Fibroblast of lung (primary cell): ENCODE measurements at regions not wholly inside any gene's neighbourhood (a gene's known extent, or its start where the extent isn't known, plus 50 kb on each side); places are given as distances from the start of the nearest gene placed in this dataset.

ENCODE experiments used
- DNase-seq, 2 donors: peaks; one replicate each; pipeline versions ENCODE4 v3.0.0 to v3.0.0-alpha.2; 2010; ENCODE audit warnings: low read depth in 2 of 2
- H2AFZ ChIP-seq: 2 replicates; pipeline ENCODE4 v1.5.1; 2012; ENCODE audit warnings: low read length, control low read depth, inconsistent platforms
- H3K27ac ChIP-seq: 2 replicates; pipeline ENCODE4 v1.5.1; 2011; ENCODE audit warnings: low read length, control low read depth; ENCODE audit not compliant: insufficient read depth
- H3K27me3 ChIP-seq: 2 replicates; pipeline ENCODE4 v1.5.1; 2011; ENCODE audit warnings: mild to moderate bottlenecking, low read length; ENCODE audit not compliant: control insufficient read depth, insufficient read depth
- H3K36me3 ChIP-seq: 2 replicates; pipeline ENCODE4 v1.5.1; 2011; ENCODE audit warnings: low read length; ENCODE audit not compliant: control insufficient read depth, insufficient read depth
- H3K4me1 ChIP-seq: 2 replicates; pipeline ENCODE4 v1.5.1; 2011; ENCODE audit warnings: low read length; ENCODE audit not compliant: control insufficient read depth, insufficient read depth; ENCODE audit errors: extremely low read depth
- H3K4me2 ChIP-seq: 2 replicates; pipeline ENCODE4 v1.5.1; 2011; ENCODE audit warnings: low read length, control low read depth; ENCODE audit not compliant: insufficient read depth; ENCODE audit errors: extremely low read depth
- H3K4me3 ChIP-seq, 4 experiments: fragments of 200-600 bp in 1 of 4; sonication (generic) in 1 of 4; replicated peaks in 1 of 4; 2 replicates each; pipeline ENCODE4 v1.5.1; 2011 to 2016; ENCODE audit warnings: low read length in 4 of 4, low read depth in 3 of 4, mild to moderate bottlenecking in 3 of 4, control low read depth in 2 of 4, inconsistent platforms in 1 of 4, mixed read lengths in 1 of 4; ENCODE audit not compliant: insufficient read depth in 1 of 4; ENCODE audit errors: control extremely low read depth in 1 of 4
- H3K79me2 ChIP-seq: 2 replicates; pipeline ENCODE4 v1.5.1; 2012; ENCODE audit warnings: mild to moderate bottlenecking, low read length, inconsistent platforms; ENCODE audit not compliant: control insufficient read depth, insufficient read depth
- H3K9ac ChIP-seq: 2 replicates; pipeline ENCODE4 v1.5.1; 2011; ENCODE audit warnings: mild to moderate bottlenecking, low read length, control low read depth; ENCODE audit not compliant: insufficient read depth
- H3K9me3 ChIP-seq: 2 replicates; pipeline ENCODE4 v1.5.1; 2012; ENCODE audit warnings: low read depth, low read length; ENCODE audit not compliant: control insufficient read depth, insufficient read depth
- H4K20me1 ChIP-seq: 2 replicates; pipeline ENCODE4 v1.5.1; 2011; ENCODE audit warnings: low read length; ENCODE audit not compliant: control insufficient read depth, insufficient read depth; ENCODE audit errors: extremely low read depth
- EZH2 ChIP-seq: IDR thresholded peaks from 2 replicates; pipeline ENCODE4 v1.5.1; 2012; ENCODE audit warnings: low read length, control low read depth, mild to moderate bottlenecking; ENCODE audit errors: missing control alignments
- TF ChIP-seq, protein P1 (sequence below), 2 donors: IDR thresholded peaks in 1 of 2; conservative IDR thresholded peaks in 1 of 2; 1 replicate in 1 of 2; 2 replicates in 1 of 2; pipeline ENCODE4 v1.5.1; 2011 to 2012; ENCODE audit warnings: low read length in 2 of 2, control low read depth in 1 of 2, inconsistent platforms in 1 of 2, low read depth in 1 of 2, mild to moderate bottlenecking in 1 of 2

DNA sequence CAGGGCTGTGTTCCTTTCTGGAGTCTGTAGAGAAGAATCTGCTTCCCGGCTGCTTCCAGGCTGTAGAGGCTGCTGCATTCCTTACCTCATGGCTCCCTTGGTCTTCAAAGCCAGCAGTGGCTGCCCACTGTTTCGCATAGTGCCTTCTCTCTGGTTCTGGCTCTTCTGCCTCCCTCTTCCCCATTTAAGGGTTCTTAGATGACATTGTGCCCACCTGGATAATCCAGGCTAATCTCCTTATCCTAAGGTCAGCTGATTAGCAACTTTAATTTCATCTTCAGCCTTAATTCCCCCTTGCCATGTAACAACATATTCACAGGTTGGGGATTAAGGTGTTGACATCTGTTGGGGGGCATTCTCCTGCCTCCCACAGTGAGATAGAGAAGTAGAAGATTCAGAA is 208.6 kb upstream of the TMTC1 start:
- H3K4me3 ChIP-seq: no peak overlapping the region
- no peaks in the 10 kb centered on the region for H3K27me3 ChIP-seq
- no peaks in the 10 kb centered on the region for H3K9me3 ChIP-seq
- H3K79me2 ChIP-seq: no peaks in the 10 kb centered on the region
- no peak overlapping the region for H3K9ac ChIP-seq
- no peak for DNase-seq
- H4K20me1 ChIP-seq: no peaks in the 10 kb centered on the region
- TF ChIP-seq EZH2: no peak
- TF ChIP-seq, protein P1, sequence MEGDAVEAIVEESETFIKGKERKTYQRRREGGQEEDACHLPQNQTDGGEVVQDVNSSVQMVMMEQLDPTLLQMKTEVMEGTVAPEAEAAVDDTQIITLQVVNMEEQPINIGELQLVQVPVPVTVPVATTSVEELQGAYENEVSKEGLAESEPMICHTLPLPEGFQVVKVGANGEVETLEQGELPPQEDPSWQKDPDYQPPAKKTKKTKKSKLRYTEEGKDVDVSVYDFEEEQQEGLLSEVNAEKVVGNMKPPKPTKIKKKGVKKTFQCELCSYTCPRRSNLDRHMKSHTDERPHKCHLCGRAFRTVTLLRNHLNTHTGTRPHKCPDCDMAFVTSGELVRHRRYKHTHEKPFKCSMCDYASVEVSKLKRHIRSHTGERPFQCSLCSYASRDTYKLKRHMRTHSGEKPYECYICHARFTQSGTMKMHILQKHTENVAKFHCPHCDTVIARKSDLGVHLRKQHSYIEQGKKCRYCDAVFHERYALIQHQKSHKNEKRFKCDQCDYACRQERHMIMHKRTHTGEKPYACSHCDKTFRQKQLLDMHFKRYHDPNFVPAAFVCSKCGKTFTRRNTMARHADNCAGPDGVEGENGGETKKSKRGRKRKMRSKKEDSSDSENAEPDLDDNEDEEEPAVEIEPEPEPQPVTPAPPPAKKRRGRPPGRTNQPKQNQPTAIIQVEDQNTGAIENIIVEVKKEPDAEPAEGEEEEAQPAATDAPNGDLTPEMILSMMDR (conservative IDR thresholded peaks at IDR 0.05 in 1 of 2, IDR thresholded peaks at IDR 0.05 in 1 of 2; ENCODE audit: low read depth in 1 of 2, low read length in 2 of 2): no peak
- H3K4me1 ChIP-seq: no peaks in the 10 kb centered on the region
- no peak overlapping the region for H3K27ac ChIP-seq
- H2AFZ ChIP-seq: no peak overlapping the region
- H3K36me3 ChIP-seq: no peaks in the 10 kb centered on the region
- no peak overlapping the region for H3K4me2 ChIP-seq

DNA sequence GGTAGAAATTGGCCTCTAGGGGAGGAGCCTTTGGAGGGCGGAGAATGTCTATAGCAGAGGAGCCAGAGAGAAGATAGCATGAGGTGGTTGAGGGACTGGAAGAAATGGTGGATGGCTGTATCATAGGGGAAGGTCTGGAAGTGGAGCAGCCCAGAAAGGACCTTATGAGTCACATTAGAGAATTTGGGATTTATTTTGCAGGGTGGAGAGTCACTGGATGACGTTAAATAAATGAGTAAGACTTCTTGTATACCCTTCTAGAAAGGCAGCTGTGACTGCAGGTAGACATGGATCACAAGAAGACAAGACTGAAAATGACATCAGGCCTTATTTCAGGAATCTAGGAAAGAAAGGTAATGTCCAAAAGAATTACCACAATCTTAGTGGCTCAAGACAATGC is 208.2 kb upstream of the TMTC1 start:
- Histone ChIP-seq H3K27me3 (no peaks in the 10 kb centered on the region), H4K20me1 (no peaks in the 10 kb centered on the region)
- DNase-seq: peak in 1 of 2 donors; percentile 55

DNA sequence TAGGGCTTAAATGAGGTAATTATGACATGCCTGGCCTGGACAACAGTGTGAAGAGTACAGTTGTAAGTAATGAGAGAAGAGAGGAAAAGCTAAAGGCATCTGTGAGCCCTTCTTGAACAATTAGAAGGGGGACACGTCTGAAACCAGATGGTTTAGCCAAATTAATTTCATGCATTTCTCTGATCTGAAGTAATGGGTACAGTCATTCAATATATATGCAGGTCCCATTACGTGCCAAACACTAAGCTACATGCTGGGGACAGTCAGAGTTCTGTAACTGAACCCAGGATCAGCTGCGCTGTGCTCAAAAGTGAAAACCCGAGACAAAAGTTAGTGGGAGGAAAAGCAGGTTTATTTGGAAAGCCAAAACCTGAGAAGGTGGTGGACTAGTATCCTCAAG is 207.2 kb upstream of the TMTC1 start:
- Histone ChIP-seq H3K27ac (no peak overlapping the region), H3K36me3 (no peaks in the 10 kb centered on the region), H2AFZ (no peak overlapping the region), H4K20me1 (no peaks in the 10 kb centered on the region), H3K27me3 (no peaks in the 10 kb centered on the region), H3K4me1 (no peaks in the 10 kb centered on the region), H3K9ac (no peak overlapping the region), H3K79me2 (no peaks in the 10 kb centered on the region), H3K4me3 (no peak overlapping the region), H3K9me3 (no peaks in the 10 kb centered on the region), H3K4me2 (no peak overlapping the region)
- TF ChIP-seq, protein P1 (conservative IDR thresholded peaks at IDR 0.05 in 1 of 2, IDR thresholded peaks at IDR 0.05 in 1 of 2; ENCODE audit: low read depth in 1 of 2, low read length in 2 of 2): no peak
- no peak for TF ChIP-seq EZH2
- DNase-seq: peak in 1 of 2 donors; percentile 74

More for the DNA sequence above, 208.2 kb upstream of the TMTC1 start:
- Histone ChIP-seq H3K4me2 (no peak overlapping the region), H3K4me1 (no peaks in the 10 kb centered on the region), H3K9ac (no peak overlapping the region), H3K79me2 (no peaks in the 10 kb centered on the region), H3K4me3 (no peak overlapping the region), H2AFZ (no peak overlapping the region), H3K27ac (no peak overlapping the region), H3K9me3 (no peaks in the 10 kb centered on the region), H3K36me3 (no peaks in the 10 kb centered on the region)
- TF ChIP-seq, protein P1 (conservative IDR thresholded peaks at IDR 0.05 in 1 of 2, IDR thresholded peaks at IDR 0.05 in 1 of 2; ENCODE audit: low read depth in 1 of 2, low read length in 2 of 2): no peak
- TF ChIP-seq EZH2: no peak
